A549 (cell line): ENCODE measurements at regions not wholly inside any gene's neighbourhood (a gene's known extent, or its start where the extent isn't known, plus 50 kb on each side); places are given as distances from the start of the nearest gene placed in this dataset.

Experiments used
- CTCF ChIP-seq: fragments of >200 bp; sonication (Bioruptor Twin); formaldehyde crosslinking; IDR thresholded peaks from 3 replicates; pipeline ENCODE4 v1.5.1; 2016
- E2F6 ChIP-seq: IDR thresholded peaks from 2 replicates; pipeline ENCODE4 v1.6.1; 2012; ENCODE audit warnings: low read depth, borderline replicate concordance
- HOXB13 ChIP-seq: fragments of 250-450 bp; sonication (Bioruptor Pico); IDR thresholded peaks from 2 replicates; pipeline ENCODE4 v1.5.0; 2020; ENCODE audit warnings: low read depth, mild to moderate bottlenecking, moderate library complexity
- HOXB5 ChIP-seq: fragments of 250-450 bp; sonication (Bioruptor Pico); IDR thresholded peaks from 2 replicates; pipeline ENCODE4 v1.5.0; 2020; ENCODE audit warnings: mild to moderate bottlenecking, moderate library complexity
- NFE2L2 ChIP-seq: fragments of 150-350 bp; conservative IDR thresholded peaks from 2 replicates; pipeline ENCODE4 v1.6.1; 2014; ENCODE audit warnings: low read length
- REST ChIP-seq: fragments of 200-600 bp; sonication (generic); IDR thresholded peaks from 2 replicates; pipeline ENCODE4 v1.6.1; 2016; ENCODE audit warnings: antibody characterized with exemption, mild to moderate bottlenecking, moderate library complexity
- RNF2 ChIP-seq: fragments of 200-600 bp; sonication (generic); IDR thresholded peaks from 2 replicates; pipeline ENCODE4 v1.6.1; 2016; ENCODE audit warnings: low read depth, mild to moderate bottlenecking, antibody characterized with exemption, moderate library complexity, borderline replicate concordance
- SREBF2 ChIP-seq: fragments of 450-650 bp; IDR thresholded peaks from 2 replicates; pipeline ENCODE4 v1.6.1; 2014; ENCODE audit warnings: mild to moderate bottlenecking, moderate library complexity

GRCh38 chr14:97212399-97212798, 415.2 kb downstream of the VRK1 start:
- no peak for TF ChIP-seq RNF2
- TF ChIP-seq REST, result no peak
- TF ChIP-seq CTCF, result no peak
- TF ChIP-seq HOXB13, result no peak
- no peak for TF ChIP-seq NFE2L2
- TF ChIP-seq SREBF2, result no peak
- TF ChIP-seq HOXB5 (CRISPR knock-in tag), result no peak
- TF ChIP-seq E2F6, result no peak
